ENCODE measurements at regions not wholly inside any gene's neighbourhood (a gene's known extent, or its start where the extent isn't known, plus 50 kb on each side); places are given as distances from the start of the nearest gene placed in this dataset.

- H3K36me3 ChIP-seq, result peaks cover 0 to 16% (median 9%) of the 10 kb centered on the region in 4 donors
- no peak overlapping the region for H3K27ac ChIP-seq
- no peak overlapping the region for H3K4me3 ChIP-seq
- intact Hi-C loops (cut with DNase I; ENCODE audit: low total_unique reads), result no loop called here
- H3K4me1 ChIP-seq, result no peaks in the 10 kb centered on the region
- no peak for TF ChIP-seq EP300 (IDR thresholded peaks at IDR 0.05)
- TF ChIP-seq POLR2AphosphoS5 (IDR thresholded peaks at IDR 0.05), result peak in 1 of 3 donors; percentile 15
- WGBS, 5 donors, result 44 to 74% (median 52%) methylated on average over 3 of the region's 3 CpGs
- H3K27me3 ChIP-seq, result no peaks in the 10 kb centered on the region
- no peaks in the 10 kb centered on the region for H3K9me3 ChIP-seq
- peak in 1 of 2 donors; percentile 22 for DNase-seq
Measured at GRCh38 chr6:144744720-144745119, 459.6 kb downstream of the UTRN start.

GRCh38 chr6:144745439-144745838 lies 460.3 kb downstream of the UTRN start:
- H3K9me3 ChIP-seq, result no peaks in the 10 kb centered on the region
- H3K4me1 ChIP-seq, result no peaks in the 10 kb centered on the region
- intact Hi-C loops (cut with DNase I; ENCODE audit: low total_unique reads), result no loop called here
- H3K27ac ChIP-seq, result no peak overlapping the region
- H3K27me3 ChIP-seq, result no peaks in the 10 kb centered on the region
- WGBS, 5 donors, result 54 to 66% (median 64%) methylated on average over 3 of the region's 3 CpGs
- no peak for DNase-seq
- TF ChIP-seq EP300 (IDR thresholded peaks at IDR 0.05) (no peak), POLR2AphosphoS5 (IDR thresholded peaks at IDR 0.05) (no peak), POLR2A (IDR thresholded peaks at IDR 0.05) (no peak)
- TF ChIP-seq, protein P1, sequence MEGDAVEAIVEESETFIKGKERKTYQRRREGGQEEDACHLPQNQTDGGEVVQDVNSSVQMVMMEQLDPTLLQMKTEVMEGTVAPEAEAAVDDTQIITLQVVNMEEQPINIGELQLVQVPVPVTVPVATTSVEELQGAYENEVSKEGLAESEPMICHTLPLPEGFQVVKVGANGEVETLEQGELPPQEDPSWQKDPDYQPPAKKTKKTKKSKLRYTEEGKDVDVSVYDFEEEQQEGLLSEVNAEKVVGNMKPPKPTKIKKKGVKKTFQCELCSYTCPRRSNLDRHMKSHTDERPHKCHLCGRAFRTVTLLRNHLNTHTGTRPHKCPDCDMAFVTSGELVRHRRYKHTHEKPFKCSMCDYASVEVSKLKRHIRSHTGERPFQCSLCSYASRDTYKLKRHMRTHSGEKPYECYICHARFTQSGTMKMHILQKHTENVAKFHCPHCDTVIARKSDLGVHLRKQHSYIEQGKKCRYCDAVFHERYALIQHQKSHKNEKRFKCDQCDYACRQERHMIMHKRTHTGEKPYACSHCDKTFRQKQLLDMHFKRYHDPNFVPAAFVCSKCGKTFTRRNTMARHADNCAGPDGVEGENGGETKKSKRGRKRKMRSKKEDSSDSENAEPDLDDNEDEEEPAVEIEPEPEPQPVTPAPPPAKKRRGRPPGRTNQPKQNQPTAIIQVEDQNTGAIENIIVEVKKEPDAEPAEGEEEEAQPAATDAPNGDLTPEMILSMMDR (IDR thresholded peaks at IDR 0.05), result no peak
- H3K36me3 ChIP-seq, result peaks cover 0 to 19% (median 12%) of the 10 kb centered on the region in 4 donors
- H3K4me3 ChIP-seq, result no peak overlapping the region

GRCh38 chr6:144746902-144747469 lies 461.9 kb downstream of the UTRN start:
- Histone ChIP-seq H3K4me3 (no peak overlapping the region), H3K9me3 (no peaks in the 10 kb centered on the region), H3K27me3 (no peaks in the 10 kb centered on the region), H3K27ac (no peak overlapping the region), H3K36me3 (peaks cover 4 to 33% (median 21%) of the 10 kb centered on the region in 4 donors), H3K4me1 (no peaks in the 10 kb centered on the region)
- TF ChIP-seq, protein P1 (IDR thresholded peaks at IDR 0.05), result no peak
- TF ChIP-seq POLR2A (IDR thresholded peaks at IDR 0.05) (no peak), POLR2AphosphoS5 (IDR thresholded peaks at IDR 0.05) (no peak), EP300 (IDR thresholded peaks at IDR 0.05) (no peak)
- DNase-seq, result no peak
- intact Hi-C loops (cut with DNase I; ENCODE audit: low total_unique reads), result no loop called here
- WGBS, 5 donors, result 86 to 91% (median 89%) methylated on average over 1 of the region's 1 CpG

GRCh38 chr6:144749263-144749662 lies 464.1 kb downstream of the UTRN start:
- Histone ChIP-seq H3K4me1 (no peaks in the 10 kb centered on the region), H3K4me3 (no peak overlapping the region), H3K9me3 (no peaks in the 10 kb centered on the region), H3K27me3 (no peaks in the 10 kb centered on the region), H3K36me3 (peaks cover 6 to 50% (median 32%) of the 10 kb centered on the region in 4 donors), H3K27ac (no peak overlapping the region)
- 35 to 70% (median 47%) methylated on average over 3 of the region's 3 CpGs for WGBS, 5 donors
- intact Hi-C loops (cut with DNase I; ENCODE audit: low total_unique reads), result no loop called here
- DNase-seq, result no peak
- TF ChIP-seq POLR2AphosphoS5 (IDR thresholded peaks at IDR 0.05) (no peak), EP300 (IDR thresholded peaks at IDR 0.05) (no peak), POLR2A (IDR thresholded peaks at IDR 0.05) (no peak)
- TF ChIP-seq, protein P1 (IDR thresholded peaks at IDR 0.05), result no peak

DNA sequence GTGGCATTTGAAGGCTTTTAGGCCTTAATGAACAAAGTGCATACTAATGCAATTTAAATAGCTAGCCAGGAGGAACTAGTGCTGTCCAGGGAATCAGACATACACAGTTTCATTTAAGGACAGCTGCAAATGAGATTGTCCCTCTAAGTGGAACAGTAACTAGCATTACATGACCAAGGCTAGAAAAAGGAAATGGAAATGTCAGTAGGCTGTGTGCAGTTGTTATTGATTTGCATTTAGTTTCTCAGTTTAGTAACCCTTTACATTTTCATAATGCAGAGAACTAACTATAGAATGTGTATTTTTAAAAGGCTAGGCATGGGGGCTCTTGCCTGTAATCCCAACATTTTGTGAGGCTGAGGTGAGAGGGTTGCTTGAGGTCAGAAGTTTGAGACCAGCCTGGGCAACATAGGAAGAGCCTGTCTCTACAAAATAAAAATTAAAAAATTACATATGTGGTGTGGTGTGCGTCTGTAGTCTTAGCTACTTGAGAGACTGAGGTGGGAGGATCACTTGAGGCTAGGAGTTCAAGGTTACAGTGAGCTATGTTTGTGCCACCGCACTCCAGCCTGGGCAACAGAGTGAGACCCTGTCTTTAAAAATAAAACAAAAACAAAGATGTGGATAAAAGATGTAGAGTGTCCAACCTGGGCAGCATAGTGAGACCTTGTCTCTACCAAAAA lies 468.0 kb downstream of the UTRN start:
- Histone ChIP-seq H3K4me1 (peaks cover 0 to 12% (median 5%) of the 10 kb centered on the region in 4 donors), H3K4me3 (no peak overlapping the region), H3K9me3 (no peaks in the 10 kb centered on the region), H3K27ac (no peak overlapping the region), H3K27me3 (no peaks in the 10 kb centered on the region), H3K36me3 (peaks cover 6 to 58% (median 35%) of the 10 kb centered on the region in 4 donors)
- intact Hi-C loops (cut with DNase I; ENCODE audit: low total_unique reads), result no loop called here
- TF ChIP-seq, protein P1 (IDR thresholded peaks at IDR 0.05), result no peak
- TF ChIP-seq POLR2A (IDR thresholded peaks at IDR 0.05) (no peak), POLR2AphosphoS5 (IDR thresholded peaks at IDR 0.05) (no peak), EP300 (IDR thresholded peaks at IDR 0.05) (no peak)
- no peak for DNase-seq
- WGBS, 5 donors, result 94 to 97% (median 96%) methylated on average over 2 of the region's 2 CpGs
